AG08395 (cell line): ENCODE measurements at regions not wholly inside any gene's neighbourhood (a gene's known extent, or its start where the extent isn't known, plus 50 kb on each side); places are given as distances from the start of the nearest gene placed in this dataset.
A peak's percentile ranks its signal among the peaks of the same experiment; 100 is the strongest.
"Not testable (repeated sequence)": the region's sequence is repeated elsewhere in the genome, so short reads cannot be mapped to it uniquely, and the experiment has no call there.

ENCODE experiments used
- DNase-seq: peaks from one replicate; pipeline ENCODE4 v3.0.0; 2012; ENCODE audit warnings: mixed read lengths, low spot score

DNA sequence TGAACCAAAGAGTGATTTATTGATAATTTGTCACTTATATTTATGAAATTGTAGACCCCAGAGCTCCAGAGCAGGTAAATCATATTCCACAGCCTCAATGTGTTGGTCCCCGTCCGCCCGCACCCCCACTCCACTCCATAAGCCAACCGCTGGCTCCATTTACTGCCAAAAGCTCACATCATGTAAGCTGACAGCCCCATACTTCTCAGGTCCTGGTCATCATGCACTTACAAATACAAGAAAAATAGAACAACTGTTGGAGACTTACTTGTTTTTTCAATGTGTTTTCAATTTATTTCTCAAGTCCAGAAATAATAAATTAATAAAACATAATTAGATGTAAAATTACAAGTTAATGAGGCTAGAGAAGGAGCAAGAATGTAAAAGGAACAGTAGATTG is 235.7 kb upstream of the HAND2 start:
- DNase-seq, result no peak

DNA sequence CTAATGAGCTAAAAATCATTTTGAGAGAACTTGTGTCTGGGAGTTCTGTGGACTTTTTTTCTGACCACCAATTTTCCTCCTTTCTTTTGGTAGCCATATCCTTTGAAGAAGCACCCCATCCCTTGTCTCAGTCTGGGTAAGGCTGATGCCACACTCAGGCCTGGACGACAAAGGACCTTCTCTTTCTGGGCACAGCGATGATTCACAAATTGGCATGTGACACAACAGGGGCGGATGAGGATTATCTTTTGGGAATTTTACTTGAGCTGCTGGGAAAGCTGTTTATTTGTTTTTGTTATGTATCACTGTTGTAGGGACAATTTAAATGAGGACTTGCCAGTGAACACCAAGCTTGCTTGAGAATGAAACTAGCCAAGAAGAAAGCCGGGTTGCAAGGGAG is 233.4 kb upstream of the HAND2 start:
- DNase-seq, result no peak

DNA sequence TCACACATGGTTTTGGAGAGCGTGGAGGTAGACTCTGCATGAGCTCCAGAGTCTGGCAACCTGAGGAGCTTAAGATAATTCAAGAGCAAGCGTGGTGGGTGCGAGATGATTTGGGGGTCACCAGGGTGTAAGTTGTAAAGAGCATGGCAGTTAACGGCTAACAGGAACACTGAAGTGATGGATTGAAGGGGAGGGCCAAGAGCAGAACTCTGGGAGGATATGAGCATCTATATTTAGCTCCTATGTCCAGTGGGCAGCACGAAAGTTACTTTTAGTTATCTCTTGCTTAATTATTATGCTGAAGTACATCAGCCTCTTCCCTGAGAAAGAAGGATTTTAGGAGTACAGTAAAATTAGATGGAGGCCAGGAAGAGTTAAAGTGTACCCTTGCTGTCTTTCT is 231.9 kb upstream of the HAND2 start:
- no peak for DNase-seq

DNA sequence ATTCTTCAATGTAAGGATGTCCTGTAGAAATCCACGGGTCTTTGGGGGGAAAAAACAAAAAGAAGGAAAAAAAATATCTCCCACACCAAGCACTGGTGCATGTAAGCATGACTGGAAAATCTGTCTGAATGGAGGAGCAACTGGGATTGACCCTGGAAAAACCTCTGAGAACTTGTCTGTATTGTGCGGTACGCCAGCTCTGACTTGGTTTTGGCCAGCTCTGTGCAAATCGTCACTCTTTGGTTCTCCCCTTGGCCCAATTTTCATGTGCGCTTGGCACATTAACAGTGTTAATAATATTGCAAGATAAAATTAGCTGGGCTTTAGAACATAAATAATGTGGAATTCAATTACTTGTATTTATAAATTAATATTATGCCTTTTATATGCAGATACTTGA is 231.2 kb upstream of the HAND2 start:
- no peak for DNase-seq

DNA sequence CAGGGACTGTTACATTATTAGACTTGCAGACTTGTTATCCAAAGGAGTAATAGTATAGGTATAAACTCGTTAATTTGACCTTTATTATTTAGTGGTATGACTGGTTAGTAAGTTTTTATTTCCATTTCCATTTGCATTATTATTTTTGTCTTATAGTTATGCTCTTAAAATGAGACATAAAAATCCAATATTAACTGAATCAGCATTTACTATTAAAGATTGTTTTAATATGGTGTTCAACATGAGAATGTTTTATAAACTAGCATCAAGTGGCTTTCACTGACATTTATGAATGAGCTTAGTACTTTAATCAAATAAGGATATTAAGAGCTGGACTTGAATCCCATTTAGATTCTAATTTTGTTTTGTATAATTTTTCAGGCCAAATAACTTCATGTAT is 228.1 kb upstream of the HAND2 start:
- no peak for DNase-seq

DNA sequence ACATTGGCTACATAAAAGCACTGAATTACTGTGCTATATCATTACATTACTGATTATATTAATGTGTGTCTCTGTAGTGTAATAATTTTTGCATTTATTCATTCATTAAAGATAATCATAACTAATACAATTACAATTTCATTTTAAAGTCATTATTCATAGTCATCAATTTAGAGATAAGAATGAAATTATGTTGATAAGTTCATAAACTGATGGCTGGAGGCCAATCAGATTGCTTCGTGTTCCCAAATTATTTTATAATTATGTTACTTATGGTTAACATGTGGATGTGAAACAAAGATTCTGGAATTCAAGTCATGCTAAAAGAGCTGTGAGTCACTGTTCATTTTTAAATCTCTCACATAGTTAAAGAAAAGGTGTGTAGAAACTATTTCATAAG is 223.4 kb upstream of the HAND2 start:
- no peak for DNase-seq

DNA sequence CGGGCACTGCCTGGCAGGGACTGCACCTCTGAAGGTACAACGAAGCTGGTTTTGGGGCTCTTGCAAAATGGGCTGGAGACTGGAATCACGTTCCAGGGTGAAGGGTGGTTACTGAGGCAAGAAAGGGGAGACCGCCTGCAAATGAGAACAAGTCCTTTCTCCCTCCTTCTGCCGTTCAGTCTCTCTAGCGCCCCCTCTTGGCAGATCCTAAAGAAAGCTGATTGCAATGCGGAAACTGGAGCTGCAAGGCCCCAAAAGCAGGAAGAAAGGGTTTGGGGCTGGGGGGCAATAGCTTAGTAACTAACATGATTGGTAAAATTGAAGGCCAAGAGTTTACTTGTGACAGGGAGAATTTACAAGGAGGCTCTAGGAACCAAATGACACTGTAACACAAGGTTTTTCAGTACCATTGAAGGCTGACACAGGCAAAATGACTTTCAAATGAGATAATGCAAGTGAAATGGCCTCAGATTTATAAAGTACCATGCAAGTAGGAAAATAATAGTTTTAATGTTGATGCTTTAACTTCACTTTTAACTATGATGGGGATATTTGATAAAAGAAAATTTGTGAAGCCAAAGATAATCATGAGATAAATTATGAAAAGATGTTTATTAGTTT is 222.7 kb upstream of the HAND2 start:
- DNase-seq, result no peak

DNA sequence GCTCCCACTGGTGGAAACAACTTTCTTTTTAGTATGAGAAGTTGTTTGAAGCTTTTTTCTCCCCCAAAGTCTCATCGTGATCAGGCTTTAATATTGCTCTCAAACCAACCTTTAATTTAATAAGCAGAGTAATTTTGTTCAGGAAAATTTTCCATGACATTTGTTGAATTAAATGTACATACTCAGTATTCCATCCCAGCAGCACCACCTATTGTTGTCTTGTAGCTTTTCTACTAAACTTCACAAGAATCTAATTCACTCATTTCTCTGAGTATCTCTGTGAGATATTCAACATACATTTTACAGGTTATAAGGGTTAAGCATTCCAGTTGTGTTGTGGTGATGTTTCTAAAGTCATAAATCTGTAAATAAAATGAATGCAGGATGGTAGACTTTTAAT is 218.3 kb upstream of the HAND2 start:
- peak; percentile 7 for DNase-seq

DNA sequence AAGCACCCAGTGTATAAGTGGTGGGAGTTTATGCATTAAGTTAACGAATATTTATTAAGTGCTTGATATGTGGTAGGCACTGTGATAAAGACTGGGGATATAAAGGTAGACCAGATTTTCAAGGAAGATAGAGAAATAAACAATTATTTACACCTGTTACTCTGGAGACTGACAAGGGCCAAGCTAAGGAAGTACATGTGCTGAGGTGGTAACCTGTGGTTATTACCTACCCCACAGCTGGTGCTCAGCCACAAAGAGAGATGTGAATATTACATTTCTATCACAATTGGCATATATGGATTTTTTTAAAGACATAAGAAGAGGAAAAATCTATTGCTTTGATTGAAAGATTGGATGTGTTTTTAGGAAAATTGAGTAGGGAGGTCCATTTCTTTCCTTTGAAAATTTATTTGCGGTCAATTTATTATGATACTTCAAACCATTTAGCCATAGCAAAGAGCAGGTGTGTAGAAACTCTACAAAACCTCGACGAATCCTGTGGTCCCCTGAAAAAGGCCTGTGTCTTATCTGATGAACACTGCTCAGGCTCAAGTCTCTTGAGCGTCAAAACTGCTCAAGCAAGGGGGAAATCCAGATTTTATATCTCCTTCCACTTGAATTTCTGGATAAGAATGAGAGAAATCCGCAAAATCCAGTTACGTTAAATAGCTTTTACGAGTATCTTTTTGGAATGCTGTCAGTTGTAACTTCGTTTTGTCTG is 217.7 kb upstream of the HAND2 start:
- DNase-seq, result no peak

DNA sequence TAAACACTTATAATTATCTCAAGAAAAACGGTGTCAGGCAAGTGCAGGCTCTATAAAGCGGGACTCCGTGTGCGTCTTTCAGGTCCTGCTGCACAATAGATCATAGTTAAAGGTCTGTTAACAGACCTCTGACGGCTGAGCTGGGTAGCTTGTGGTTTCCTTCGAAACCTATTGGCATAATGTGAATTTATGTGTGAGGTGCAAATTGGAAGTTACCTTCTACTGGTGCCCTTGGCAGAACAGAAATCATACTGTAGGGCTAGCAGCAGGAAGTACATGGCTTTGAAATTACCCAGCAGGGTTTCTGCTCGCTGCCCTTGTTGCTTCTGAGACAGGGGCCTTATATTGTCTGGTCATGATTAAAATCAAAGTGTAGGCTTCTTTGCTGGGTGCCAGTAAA is 216.4 kb upstream of the HAND2 start:
- no peak for DNase-seq

DNA sequence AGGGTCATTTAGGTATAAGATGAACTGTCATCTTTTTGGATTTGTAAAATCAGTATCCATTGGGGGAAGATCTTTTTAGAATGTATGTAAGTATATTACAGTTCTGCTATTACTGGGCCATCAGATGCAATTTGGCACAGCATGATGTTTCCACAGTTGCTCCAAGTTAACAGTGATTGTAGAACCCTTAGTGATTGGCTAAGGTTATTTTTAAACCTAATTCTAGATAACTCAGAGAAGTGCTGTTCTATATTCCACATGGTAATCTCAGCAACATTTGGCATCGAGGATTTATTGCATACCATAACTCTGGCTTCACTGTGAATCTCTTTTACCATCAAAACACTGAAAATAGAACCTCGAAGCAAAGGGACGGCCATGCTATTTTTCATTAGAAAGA is 215.7 kb upstream of the HAND2 start:
- DNase-seq, result no peak

DNA sequence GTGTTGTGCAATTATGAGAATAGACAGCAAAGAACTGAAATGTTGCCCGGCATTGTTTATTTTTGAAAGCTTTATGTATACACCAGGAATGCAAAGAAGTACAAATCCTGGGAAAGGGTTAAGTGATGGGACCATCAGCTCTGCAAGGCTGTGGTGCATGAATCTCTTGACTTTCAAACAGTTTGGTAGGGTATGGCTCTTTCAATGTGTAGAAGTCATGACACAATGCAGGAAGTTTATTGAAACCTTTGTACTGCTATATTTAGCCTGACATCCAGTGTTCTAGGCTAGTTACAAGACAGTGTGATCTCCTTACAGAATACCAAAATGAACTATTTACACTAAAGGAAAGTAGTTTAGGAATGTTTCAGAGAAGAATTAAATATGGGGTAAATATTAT is 206.8 kb upstream of the HAND2 start:
- DNase-seq, result no peak

DNA sequence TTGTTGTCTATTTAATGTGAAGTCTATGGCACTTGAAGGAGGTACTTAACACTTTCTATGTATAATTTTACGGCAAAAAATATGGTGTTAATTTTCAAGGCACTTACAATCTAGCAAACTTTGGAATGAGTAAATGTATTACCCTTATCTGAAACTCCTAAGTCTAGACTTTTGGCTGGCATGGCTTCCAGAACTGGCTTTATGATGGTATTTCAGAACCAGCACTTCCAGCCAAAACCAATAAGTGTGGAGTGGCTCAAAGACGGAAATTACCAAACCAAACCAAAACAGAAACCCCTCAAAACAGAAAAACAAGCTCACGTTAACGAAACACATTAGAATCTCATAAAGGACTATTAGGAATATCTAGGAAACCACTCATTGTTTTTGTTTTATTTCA is 205.6 kb upstream of the HAND2 start:
- no peak for DNase-seq

DNA sequence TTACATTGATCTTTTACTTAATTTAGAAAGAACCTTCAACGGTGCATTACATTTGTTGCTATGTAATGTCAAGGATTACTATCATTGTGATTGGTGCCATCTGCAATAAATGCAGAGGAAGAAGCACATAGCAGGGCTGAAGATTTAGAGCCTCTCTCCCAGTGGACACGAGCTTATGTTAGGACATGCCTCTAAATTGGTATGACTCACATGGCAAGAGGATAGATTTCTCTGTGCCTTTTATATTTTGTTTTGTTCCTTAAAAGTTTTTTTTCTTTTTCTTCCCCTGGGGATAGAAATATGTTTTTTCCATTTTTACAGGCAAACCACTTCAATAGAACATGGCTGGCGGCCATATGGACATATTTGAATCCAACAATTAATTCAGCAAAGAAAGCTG is 205.0 kb upstream of the HAND2 start:
- peak; percentile 31 for DNase-seq

DNA sequence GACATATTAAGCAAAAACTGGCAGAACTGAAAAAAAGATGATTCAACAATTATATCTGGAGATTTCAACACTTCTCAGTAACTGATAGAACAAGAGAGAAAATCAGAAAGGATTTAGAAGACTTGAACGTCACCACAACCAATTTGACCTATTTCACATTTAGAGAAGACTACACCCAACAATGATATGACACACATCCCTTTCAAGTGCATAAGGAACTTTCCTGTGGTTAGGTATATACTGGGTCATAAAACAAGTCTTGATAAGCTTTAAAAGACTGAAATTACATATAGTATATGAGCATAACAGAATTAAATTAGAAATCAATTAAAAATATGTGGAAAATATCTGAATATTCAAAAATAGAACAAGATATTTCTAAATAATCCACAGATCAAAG is 201.2 kb upstream of the HAND2 start:
- no peak for DNase-seq

DNA sequence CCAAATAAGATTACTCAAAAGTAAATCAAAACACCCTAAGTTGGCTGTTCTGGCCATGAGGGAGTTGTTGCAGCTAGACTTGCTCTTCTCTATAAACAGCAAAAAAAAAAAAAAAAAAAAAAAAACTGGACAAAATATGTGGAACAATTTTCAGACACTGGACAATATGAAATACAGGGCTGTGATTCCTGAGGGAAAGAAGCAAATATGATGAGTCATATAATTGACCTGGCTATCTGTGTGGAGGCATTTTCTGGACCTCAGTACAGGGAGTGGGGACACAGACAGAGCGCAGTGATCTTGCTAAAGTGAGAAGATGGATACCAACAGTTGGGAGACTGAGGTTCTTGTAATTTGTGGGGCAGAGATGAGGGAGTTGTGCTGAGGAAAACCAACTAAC is 192.0 kb upstream of the HAND2 start:
- no peak for DNase-seq

DNA sequence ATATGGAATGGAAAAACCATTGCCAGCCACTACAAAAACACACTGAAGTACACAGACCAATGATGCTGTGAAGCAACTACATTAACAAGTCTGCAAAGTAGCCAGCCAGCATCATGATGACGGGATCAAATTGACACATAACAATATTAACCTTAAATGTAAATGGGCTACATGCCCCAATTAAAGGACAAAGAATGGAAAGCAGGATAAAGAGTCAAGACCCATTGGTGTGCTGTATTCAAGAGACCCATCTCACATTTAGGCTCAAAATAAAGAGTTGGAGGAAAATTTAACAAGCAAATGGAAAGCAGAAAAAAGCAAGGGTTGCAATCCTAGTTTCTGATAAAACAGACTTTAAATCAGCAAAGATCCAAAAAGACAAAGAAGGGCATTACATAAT is 188.5 kb upstream of the HAND2 start:
- DNase-seq, result not testable (repeated sequence)

DNA sequence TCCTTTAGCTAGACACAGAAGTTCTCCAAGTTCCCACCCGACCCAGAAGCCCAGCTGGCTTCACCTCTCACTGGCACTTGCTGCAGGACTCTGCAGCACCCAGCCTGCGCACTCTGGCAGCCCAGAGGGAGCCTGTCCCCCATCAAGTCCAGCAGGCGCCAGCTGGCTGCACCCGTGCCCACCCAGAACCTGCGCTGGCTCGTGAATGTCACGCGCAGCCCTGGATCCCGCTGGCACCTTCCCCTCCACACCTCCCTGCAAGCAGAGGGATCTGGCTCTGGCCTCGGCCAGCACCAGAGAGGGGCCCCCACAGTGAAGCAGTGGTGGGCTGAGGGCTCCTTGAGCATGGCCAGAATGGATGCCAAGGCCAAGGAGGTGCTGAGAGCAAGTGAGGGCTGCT is 187.6 kb upstream of the HAND2 start:
- DNase-seq, result no peak

DNA sequence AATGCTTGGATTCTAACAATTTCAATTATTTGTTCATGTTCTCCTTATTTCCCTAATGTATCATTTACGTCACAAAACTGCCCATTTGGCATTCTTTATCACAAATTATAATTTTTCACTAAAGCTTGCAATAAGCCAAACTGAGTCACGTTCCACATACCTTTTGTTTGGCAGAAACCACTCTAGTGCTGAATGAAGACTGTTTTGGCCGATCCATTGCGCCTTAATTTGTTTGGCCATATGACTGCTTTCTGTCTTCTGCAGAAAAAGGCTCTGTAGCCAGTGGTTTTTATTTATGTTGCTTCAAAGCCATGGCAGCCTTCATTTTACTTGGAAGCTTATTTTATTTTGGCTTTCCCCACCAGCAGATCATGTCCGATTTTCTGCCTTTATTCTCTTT is 184.4 kb upstream of the HAND2 start:
- DNase-seq, result no peak

DNA sequence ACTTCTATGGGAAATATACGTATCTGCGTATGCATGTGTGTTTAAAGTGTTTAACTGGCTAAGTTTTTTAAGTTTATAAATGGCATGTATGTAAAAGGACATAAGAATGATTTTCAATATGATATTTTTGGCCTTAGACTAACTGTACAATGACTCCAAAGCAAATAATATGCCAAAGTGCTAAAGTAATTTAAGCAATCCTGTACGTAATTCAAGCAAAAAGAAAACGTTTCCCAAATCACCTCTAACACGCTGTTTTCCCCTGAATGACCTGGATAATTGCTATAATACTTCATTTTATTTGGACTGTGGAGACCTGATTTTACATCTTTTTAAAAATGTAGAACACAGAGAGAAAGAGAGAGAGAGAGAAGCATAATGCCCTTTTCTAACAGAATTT is 183.0 kb upstream of the HAND2 start:
- no peak for DNase-seq

DNA sequence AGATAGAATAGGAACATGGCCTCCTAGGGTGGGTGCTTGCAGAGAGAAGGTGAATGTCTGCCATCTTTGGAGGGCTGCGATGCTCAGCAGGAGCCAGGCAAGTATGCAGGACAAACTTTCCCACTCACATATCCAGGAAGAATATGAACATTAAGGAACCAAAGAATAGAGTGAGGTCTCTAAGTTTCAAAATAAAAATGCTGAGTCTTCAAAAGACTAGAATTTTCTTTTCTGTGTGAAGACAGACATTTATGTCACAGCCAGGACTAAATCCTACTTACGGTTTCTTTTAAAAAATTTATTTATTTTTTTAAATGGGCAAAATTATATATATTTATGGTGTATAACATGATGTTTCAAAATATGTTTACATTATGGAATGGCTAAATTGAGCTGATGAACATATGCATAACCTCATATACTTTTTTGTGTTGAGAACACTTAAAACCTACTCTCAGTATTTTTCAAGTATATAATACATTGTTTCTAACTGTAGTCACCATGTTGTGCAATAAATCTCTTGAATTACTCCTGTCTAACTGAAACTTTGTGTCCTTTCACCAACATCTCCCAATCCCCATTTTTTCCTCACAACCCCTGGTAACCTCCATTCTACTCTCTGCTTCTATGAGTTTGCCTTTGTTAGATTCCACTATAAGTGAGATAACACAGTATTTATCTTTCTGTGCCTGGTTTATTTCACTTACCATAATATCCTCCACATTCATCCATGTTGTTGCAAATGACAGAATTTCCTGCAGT is 177.8 kb upstream of the HAND2 start:
- DNase-seq, result no peak

DNA sequence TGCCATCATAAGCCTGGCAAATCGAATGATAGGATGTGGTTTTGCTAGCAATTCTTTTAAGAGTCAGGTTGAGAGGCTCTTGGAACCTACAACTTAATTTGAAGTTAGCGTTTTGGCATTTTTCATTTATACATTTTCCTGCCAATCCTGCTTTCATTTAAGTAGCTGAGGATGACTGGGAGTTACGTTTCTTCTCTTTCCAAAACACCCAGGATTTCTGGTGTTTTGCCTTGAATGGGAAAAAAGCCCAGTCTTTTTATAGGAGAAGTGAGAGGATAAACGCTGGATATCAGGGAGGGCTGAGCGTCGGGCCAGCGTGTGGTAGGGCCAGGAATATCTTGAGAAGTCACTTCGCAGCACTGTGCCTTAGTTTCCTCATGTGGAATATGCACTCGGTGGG is 174.2 kb upstream of the HAND2 start:
- DNase-seq, result no peak

DNA sequence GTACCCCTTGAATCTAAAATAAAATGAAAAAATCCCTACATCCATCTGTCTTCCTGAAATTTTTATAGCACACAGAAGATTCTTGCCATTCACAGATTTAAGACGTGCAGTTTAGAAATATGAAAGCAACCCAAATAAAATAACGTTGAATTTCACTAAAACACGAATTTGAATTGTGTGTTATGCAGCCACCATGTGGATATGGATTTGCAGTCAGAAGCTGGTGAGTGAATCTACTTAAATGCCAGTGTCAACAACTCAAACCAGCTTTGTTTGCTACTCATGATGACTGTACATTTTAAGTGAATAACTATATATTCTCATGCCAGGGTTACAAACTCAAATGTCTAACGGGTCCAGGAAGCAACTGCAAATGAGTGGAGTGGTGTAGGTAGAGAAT is 173.0 kb upstream of the HAND2 start:
- no peak for DNase-seq

DNA sequence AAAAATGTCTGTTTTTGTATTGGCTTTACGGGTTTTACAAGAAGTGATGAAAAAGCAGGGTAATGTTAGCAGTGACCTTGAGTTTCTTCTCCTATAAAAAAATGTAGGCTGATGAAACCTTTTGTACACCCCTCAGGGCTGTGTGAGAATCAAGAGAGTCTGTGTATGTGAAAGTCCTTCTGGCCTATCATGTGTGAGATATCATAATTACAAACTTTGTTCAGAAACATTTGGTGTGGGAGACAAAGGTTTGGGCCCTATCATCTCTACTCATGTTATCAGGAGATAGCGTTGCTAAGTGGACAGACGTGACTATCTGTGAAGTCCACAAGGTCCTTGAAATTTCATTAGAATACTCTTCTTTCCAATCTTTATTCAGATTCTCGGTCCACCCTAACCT is 170.6 kb upstream of the HAND2 start:
- no peak for DNase-seq
